Sigmoid colon (tissue), 4 donors: ENCODE measurements at regions not wholly inside any gene's neighbourhood (a gene's known extent, or its start where the extent isn't known, plus 50 kb on each side); places are given as distances from the start of the nearest gene placed in this dataset.

Source experiments
- POLR2A ChIP-seq, 2 donors: fragments of 450-650 bp; IDR thresholded peaks; one replicate each; pipeline ENCODE4 v1.6.1; 2016; ENCODE audit warnings: antibody characterized with exemption in 2 of 2, mild to moderate bottlenecking in 2 of 2, moderate library complexity in 2 of 2
- POLR2AphosphoS5 ChIP-seq, 4 donors: sonication (generic); formaldehyde crosslinking; IDR thresholded peaks; one replicate each; pipeline ENCODE4 v1.6.1; 2017; ENCODE audit warnings: antibody characterized with exemption in 4 of 4
- TF ChIP-seq, protein P1 (sequence below), 4 experiments: fragments of 450-650 bp in 3 of 4; fragments of 200-600 bp in 1 of 4; IDR thresholded peaks; one replicate each; pipeline ENCODE4 v1.5.1; 2016 to 2019; ENCODE audit warnings: antibody characterized with exemption in 4 of 4, mild to moderate bottlenecking in 3 of 4, moderate library complexity in 2 of 4

DNA sequence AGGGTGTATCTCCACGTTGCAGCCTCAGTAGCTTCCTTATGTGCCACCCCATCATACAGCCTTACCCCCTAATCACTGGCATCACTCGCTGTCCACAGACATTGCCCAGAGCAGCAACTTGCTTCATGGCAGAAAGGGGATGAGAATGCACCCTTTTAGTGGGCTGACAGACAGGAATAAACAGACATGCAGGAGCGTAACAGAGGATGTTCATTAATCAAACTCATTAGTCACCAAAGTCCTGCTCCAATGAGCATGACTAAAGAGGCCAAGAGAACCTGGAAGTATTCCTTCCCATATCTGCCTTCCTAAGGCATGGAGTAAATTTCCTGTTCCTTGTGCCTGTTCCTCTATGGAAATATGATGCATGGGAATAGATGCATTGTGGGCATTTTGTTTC is 197.0 kb downstream of the PHLDA1 start:
- TF ChIP-seq, protein P1, sequence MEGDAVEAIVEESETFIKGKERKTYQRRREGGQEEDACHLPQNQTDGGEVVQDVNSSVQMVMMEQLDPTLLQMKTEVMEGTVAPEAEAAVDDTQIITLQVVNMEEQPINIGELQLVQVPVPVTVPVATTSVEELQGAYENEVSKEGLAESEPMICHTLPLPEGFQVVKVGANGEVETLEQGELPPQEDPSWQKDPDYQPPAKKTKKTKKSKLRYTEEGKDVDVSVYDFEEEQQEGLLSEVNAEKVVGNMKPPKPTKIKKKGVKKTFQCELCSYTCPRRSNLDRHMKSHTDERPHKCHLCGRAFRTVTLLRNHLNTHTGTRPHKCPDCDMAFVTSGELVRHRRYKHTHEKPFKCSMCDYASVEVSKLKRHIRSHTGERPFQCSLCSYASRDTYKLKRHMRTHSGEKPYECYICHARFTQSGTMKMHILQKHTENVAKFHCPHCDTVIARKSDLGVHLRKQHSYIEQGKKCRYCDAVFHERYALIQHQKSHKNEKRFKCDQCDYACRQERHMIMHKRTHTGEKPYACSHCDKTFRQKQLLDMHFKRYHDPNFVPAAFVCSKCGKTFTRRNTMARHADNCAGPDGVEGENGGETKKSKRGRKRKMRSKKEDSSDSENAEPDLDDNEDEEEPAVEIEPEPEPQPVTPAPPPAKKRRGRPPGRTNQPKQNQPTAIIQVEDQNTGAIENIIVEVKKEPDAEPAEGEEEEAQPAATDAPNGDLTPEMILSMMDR (IDR thresholded peaks at IDR 0.05): no peak
- TF ChIP-seq POLR2AphosphoS5 (IDR thresholded peaks at IDR 0.05): no peak
- no peak for TF ChIP-seq POLR2A (IDR thresholded peaks at IDR 0.05)
